ENCODE measurements at regions not wholly inside any gene's neighbourhood (a gene's known extent, or its start where the extent isn't known, plus 50 kb on each side); places are given as distances from the start of the nearest gene placed in this dataset.

- Mint-ChIP-seq H3K27me3 (peaks cover 8% of the 10 kb centered on the region), H3K27ac (no peak overlapping the region), H3K4me1 (peaks cover 2% of the 10 kb centered on the region), H3K36me3 (ENCODE audit: low read depth) (no peaks in the 10 kb centered on the region), H3K4me3 (no peak overlapping the region), H3K9me3 (no peaks in the 10 kb centered on the region)
- ChIA-PET POLR2A (interaction anchor here (0.6 kb wide), 1 partner anchor 38 kb away, joined by 4 read pairs; no protein-coding TSS in a partner anchor), CTCF (no interaction called here)
- no peak for DNase-seq
These were observed 60.0 kb upstream of the PARD3 start for GRCh38 chr10:34875061-34875460.

GRCh38 chr10:34872820-34873219 lies 57.7 kb upstream of the PARD3 start:
- H3K27me3 Mint-ChIP-seq = peaks cover 8% of the 10 kb centered on the region
- ChIA-PET CTCF (no interaction called here), POLR2A (no interaction called here)
- peaks cover 11% of the 10 kb centered on the region for H3K4me1 Mint-ChIP-seq
- no peaks in the 10 kb centered on the region for H3K36me3 Mint-ChIP-seq (ENCODE audit: low read depth)
- no peaks in the 10 kb centered on the region for H3K9me3 Mint-ChIP-seq
- no peak for DNase-seq
- H3K27ac Mint-ChIP-seq = no peak overlapping the region
- no peak overlapping the region for H3K4me3 Mint-ChIP-seq

- H3K27ac Mint-ChIP-seq = no peak overlapping the region
- H3K36me3 Mint-ChIP-seq (ENCODE audit: low read depth) = no peaks in the 10 kb centered on the region
- no peak for DNase-seq
- no peaks in the 10 kb centered on the region for H3K9me3 Mint-ChIP-seq
- H3K4me1 Mint-ChIP-seq = peaks cover 11% of the 10 kb centered on the region
- POLR2A ChIA-PET = no interaction called here
- peaks cover 8% of the 10 kb centered on the region for H3K27me3 Mint-ChIP-seq
- CTCF ChIA-PET = no interaction called here
- no peak overlapping the region for H3K4me3 Mint-ChIP-seq
These were observed 54.2 kb upstream of the PARD3 start for GRCh38 chr10:34869135-34869836.

GRCh38 chr10:34868589-34868988 lies 53.5 kb upstream of the PARD3 start:
- no peak overlapping the region for H3K4me3 Mint-ChIP-seq
- peaks cover 7% of the 10 kb centered on the region for H3K27me3 Mint-ChIP-seq
- H3K9me3 Mint-ChIP-seq = no peaks in the 10 kb centered on the region
- no peaks in the 10 kb centered on the region for H3K36me3 Mint-ChIP-seq (ENCODE audit: low read depth)
- H3K4me1 Mint-ChIP-seq = peaks cover 11% of the 10 kb centered on the region
- ChIA-PET POLR2A (no interaction called here), CTCF (no interaction called here)
- no peak overlapping the region for H3K27ac Mint-ChIP-seq
- DNase-seq = no peak

GRCh38 chr10:34866848-34867247 lies 51.8 kb upstream of the PARD3 start:
- CTCF ChIA-PET = no interaction called here
- H3K27me3 Mint-ChIP-seq = no peaks in the 10 kb centered on the region
- no peak overlapping the region for H3K27ac Mint-ChIP-seq
- no peaks in the 10 kb centered on the region for H3K36me3 Mint-ChIP-seq (ENCODE audit: low read depth)
- DNase-seq = no peak
- no peak overlapping the region for H3K4me3 Mint-ChIP-seq
- H3K4me1 Mint-ChIP-seq = peaks cover 9% of the 10 kb centered on the region
- POLR2A ChIA-PET = no interaction called here
- no peaks in the 10 kb centered on the region for H3K9me3 Mint-ChIP-seq
